Sigmoid colon (tissue), 4 donors: ENCODE measurements at regions not wholly inside any gene's neighbourhood (a gene's known extent, or its start where the extent isn't known, plus 50 kb on each side); places are given as distances from the start of the nearest gene placed in this dataset.

Experiments
- CTCF ChIP-seq, 4 experiments: fragments of 450-650 bp in 3 of 4; fragments of 200-600 bp in 1 of 4; IDR thresholded peaks; one replicate each; pipeline ENCODE4 v1.5.1; 2016 to 2019; ENCODE audit warnings: antibody characterized with exemption in 4 of 4, mild to moderate bottlenecking in 3 of 4, moderate library complexity in 2 of 4
- POLR2AphosphoS5 ChIP-seq, 4 donors: sonication (generic); formaldehyde crosslinking; IDR thresholded peaks; one replicate each; pipeline ENCODE4 v1.6.1; 2017; ENCODE audit warnings: antibody characterized with exemption in 4 of 4

DNA sequence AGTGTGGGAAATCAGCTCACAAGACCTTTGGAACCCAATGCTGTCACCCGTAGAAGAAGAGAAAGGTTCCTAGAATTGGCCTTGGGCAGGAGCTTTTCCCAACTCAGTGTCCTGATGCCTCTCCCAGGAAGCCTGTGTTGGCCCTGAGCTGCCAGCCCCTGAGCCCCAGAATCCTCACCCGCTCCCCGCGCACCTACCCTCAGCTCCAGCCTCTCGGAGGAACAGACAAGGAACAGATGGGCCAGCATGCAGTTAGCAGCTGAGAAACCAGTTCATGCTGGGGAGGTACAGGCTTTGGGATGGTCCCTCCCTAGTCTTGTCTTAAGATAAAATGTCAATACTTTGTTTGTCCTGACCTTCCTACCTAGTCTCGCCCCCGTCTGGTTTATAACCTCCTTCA, 121.9 kb upstream of the CDH4 start:
- TF ChIP-seq POLR2AphosphoS5 (IDR thresholded peaks at IDR 0.05) = no peak
- TF ChIP-seq CTCF (IDR thresholded peaks at IDR 0.05) = no peak
